Muscle of leg (tissue), 3 donors: ENCODE measurements at regions not wholly inside any gene's neighbourhood (a gene's known extent, or its start where the extent isn't known, plus 50 kb on each side); places are given as distances from the start of the nearest gene placed in this dataset.
A peak's percentile ranks its signal among the peaks of the same experiment; 100 is the strongest.

Experiments used
- DNase-seq: peaks from one replicate; pipeline ENCODE4 v3.0.0; 2013
- H3K27ac ChIP-seq: one replicate; pipeline ENCODE4 v1.5.1; 2013; ENCODE audit warnings: mild to moderate bottlenecking, low read length, control low read depth
- H3K27me3 ChIP-seq: one replicate; pipeline ENCODE4 v1.6.1; 2013; ENCODE audit warnings: low read length; ENCODE audit not compliant: control insufficient read depth, insufficient read depth
- H3K36me3 ChIP-seq: one replicate; pipeline ENCODE4 v1.6.1; 2013; ENCODE audit warnings: low read length; ENCODE audit not compliant: control insufficient read depth, insufficient read depth
- H3K4me1 ChIP-seq: one replicate; pipeline ENCODE4 v1.6.1; 2013; ENCODE audit warnings: low read length; ENCODE audit not compliant: control insufficient read depth, insufficient read depth
- H3K4me3 ChIP-seq: one replicate; pipeline ENCODE4 v1.5.1; 2013; ENCODE audit warnings: low read length, control low read depth
- H3K9me3 ChIP-seq: replicated peaks from 2 replicates; pipeline ENCODE4 v1.6.1; 2013; ENCODE audit warnings: low read depth, low read length; ENCODE audit not compliant: control insufficient read depth
- WGBS: methylation state at CpG from one replicate; pipeline ENCODE4 v1.1.5; 2013; ENCODE audit warnings: missing lambda C conversion rate; ENCODE audit not compliant: insufficient coverage; 5-methylcytosine and 5-hydroxymethylcytosine counted together

- Histone ChIP-seq H3K36me3 (no peaks in the 10 kb centered on the region), H3K9me3 (peaks cover 2% of the 10 kb centered on the region), H3K4me3 (no peak overlapping the region), H3K27ac (no peak overlapping the region), H3K27me3 (no peaks in the 10 kb centered on the region), H3K4me1 (no peaks in the 10 kb centered on the region)
- no peak for DNase-seq
These were observed 56.0 kb upstream of the CTTNBP2 start for GRCh38 chr7:117929237-117929636.

GRCh38 chr7:117931314-117931713 lies 58.1 kb upstream of the CTTNBP2 start:
- DNase-seq: no peak
- Histone ChIP-seq H3K27ac (no peak overlapping the region), H3K36me3 (no peaks in the 10 kb centered on the region), H3K9me3 (peaks cover 2% of the 10 kb centered on the region), H3K4me1 (no peaks in the 10 kb centered on the region), H3K4me3 (no peak overlapping the region), H3K27me3 (no peaks in the 10 kb centered on the region)
- WGBS: 86% methylated on average over 1 of the region's 5 CpGs

- DNase-seq: peak; percentile 83
- 20% methylated on average over 1 of the region's 7 CpGs for WGBS
- H3K4me1 ChIP-seq: no peaks in the 10 kb centered on the region
- peaks cover 2% of the 10 kb centered on the region for H3K9me3 ChIP-seq
- H3K4me3 ChIP-seq: no peak overlapping the region
- no peaks in the 10 kb centered on the region for H3K27me3 ChIP-seq
- H3K27ac ChIP-seq: peak overlapping the region; percentile 21
- H3K36me3 ChIP-seq: no peaks in the 10 kb centered on the region
These were observed 64.0 kb upstream of the CTTNBP2 start for GRCh38 chr7:117937049-117937752.

- Histone ChIP-seq H3K4me3 (no peak overlapping the region), H3K4me1 (no peaks in the 10 kb centered on the region), H3K9me3 (no peaks in the 10 kb centered on the region), H3K27ac (no peak overlapping the region), H3K36me3 (no peaks in the 10 kb centered on the region), H3K27me3 (no peaks in the 10 kb centered on the region)
- peak; percentile 17 for DNase-seq
- no CpG with 5 or more reads among the region's 2 CpGs for WGBS
These were observed 64.7 kb upstream of the CTTNBP2 start for GRCh38 chr7:117937753-117938483.

- Histone ChIP-seq H3K36me3 (no peaks in the 10 kb centered on the region), H3K4me1 (no peaks in the 10 kb centered on the region), H3K4me3 (no peak overlapping the region), H3K27me3 (no peaks in the 10 kb centered on the region), H3K9me3 (no peaks in the 10 kb centered on the region), H3K27ac (no peak overlapping the region)
- DNase-seq: no peak
- WGBS: no CpG with 5 or more reads among the region's 4 CpGs
These were observed 68.0 kb upstream of the CTTNBP2 start for GRCh38 chr7:117941138-117941810.

GRCh38 chr7:117942780-117943179 lies 69.5 kb upstream of the CTTNBP2 start:
- Histone ChIP-seq H3K4me1 (no peaks in the 10 kb centered on the region), H3K4me3 (no peak overlapping the region), H3K36me3 (no peaks in the 10 kb centered on the region), H3K9me3 (no peaks in the 10 kb centered on the region), H3K27ac (no peak overlapping the region), H3K27me3 (no peaks in the 10 kb centered on the region)
- no peak for DNase-seq
- no CpG with 5 or more reads among the region's 1 CpG for WGBS

- Histone ChIP-seq H3K4me1 (no peaks in the 10 kb centered on the region), H3K9me3 (no peaks in the 10 kb centered on the region), H3K27ac (no peak overlapping the region), H3K36me3 (no peaks in the 10 kb centered on the region), H3K4me3 (no peak overlapping the region), H3K27me3 (no peaks in the 10 kb centered on the region)
- WGBS: no CpG with 5 or more reads among the region's 1 CpG
- DNase-seq: peak; percentile 16
These were observed 71.6 kb upstream of the CTTNBP2 start for GRCh38 chr7:117944886-117945285.

GRCh38 chr7:117946151-117946633 lies 73.0 kb upstream of the CTTNBP2 start:
- Histone ChIP-seq H3K4me1 (no peaks in the 10 kb centered on the region), H3K27ac (no peak overlapping the region), H3K4me3 (no peak overlapping the region), H3K27me3 (no peaks in the 10 kb centered on the region), H3K36me3 (no peaks in the 10 kb centered on the region), H3K9me3 (no peaks in the 10 kb centered on the region)
- WGBS: 87% methylated on average over 1 of the region's 2 CpGs
- no peak for DNase-seq

- 57% methylated on average over 1 of the region's 1 CpG for WGBS
- Histone ChIP-seq H3K27ac (no peak overlapping the region), H3K9me3 (no peaks in the 10 kb centered on the region), H3K4me3 (no peak overlapping the region), H3K4me1 (no peaks in the 10 kb centered on the region), H3K27me3 (no peaks in the 10 kb centered on the region), H3K36me3 (no peaks in the 10 kb centered on the region)
- DNase-seq: no peak
These were observed 76.0 kb upstream of the CTTNBP2 start for GRCh38 chr7:117949232-117949631.

GRCh38 chr7:117950601-117951260 lies 77.5 kb upstream of the CTTNBP2 start:
- DNase-seq: no peak
- H3K4me1 ChIP-seq: no peaks in the 10 kb centered on the region
- no peak overlapping the region for H3K4me3 ChIP-seq
- no peak overlapping the region for H3K27ac ChIP-seq
- no peaks in the 10 kb centered on the region for H3K27me3 ChIP-seq
- H3K9me3 ChIP-seq: no peaks in the 10 kb centered on the region
- no peaks in the 10 kb centered on the region for H3K36me3 ChIP-seq
- 94% methylated on average over 3 of the region's 6 CpGs for WGBS
